CD4-positive, alpha-beta memory T cell (primary cell): ENCODE measurements at regions not wholly inside any gene's neighbourhood (a gene's known extent, or its start where the extent isn't known, plus 50 kb on each side); places are given as distances from the start of the nearest gene placed in this dataset.
"Not testable (repeated sequence)": the region's sequence is repeated elsewhere in the genome, so short reads cannot be mapped to it uniquely, and the experiment has no call there.

Source experiments
- CTCF ChIA-PET: fragments of 350-600 bp; sonication (Branson Sonifier 250); formaldehyde crosslinking; loops from one replicate; lab custom pipeline; 2021; ENCODE audit warnings: inconsistent platforms; ENCODE audit not compliant: partially characterized antibody; lab: Charles Lee
- POLR2A ChIA-PET: fragments of 350-600 bp; sonication (Branson Sonifier 250); formaldehyde crosslinking; loops from one replicate; lab custom pipeline; 2021; ENCODE audit not compliant: partially characterized antibody; lab: Charles Lee
- DNase-seq, 5 donors: peaks; one replicate each; pipeline versions ENCODE4 v3.0.0 to v3.0.0-alpha.2; 2020 to 2022; ENCODE audit warnings: mixed read lengths in 1 of 5
- H3K27ac ChIP-seq: one replicate; pipeline ENCODE4 v1.7.0; 2013; ENCODE audit warnings: low read depth, low read length
- H3K27me3 ChIP-seq: 2 replicates; pipeline ENCODE4 v1.7.0; 2013; ENCODE audit warnings: mild to moderate bottlenecking, low read length, moderate library complexity; ENCODE audit not compliant: insufficient read depth
- H3K36me3 ChIP-seq: 2 replicates; pipeline ENCODE4 v1.7.0; 2013; ENCODE audit warnings: mild to moderate bottlenecking, low read length, moderate library complexity; ENCODE audit not compliant: insufficient read depth
- H3K4me1 ChIP-seq: 2 replicates; pipeline ENCODE4 v1.7.0; 2013; ENCODE audit warnings: mild to moderate bottlenecking, low read length, moderate library complexity; ENCODE audit not compliant: insufficient read depth
- H3K4me3 ChIP-seq, 2 donors: one replicate each; pipeline ENCODE4 v1.7.0; 2013; ENCODE audit warnings: low read length in 2 of 2, mild to moderate bottlenecking in 1 of 2
- H3K9me3 ChIP-seq, 2 donors: one replicate each; pipeline ENCODE4 v1.7.0; 2013; ENCODE audit warnings: low read length in 2 of 2, control low read depth in 1 of 2; ENCODE audit not compliant: control insufficient read depth in 1 of 2
- H3K27ac Mint-ChIP-seq, 7 donors: one replicate each; pipeline ENCODE4 v1.8.0; 2020 to 2021; ENCODE audit warnings: mixed read lengths in 7 of 7, mild to moderate bottlenecking in 6 of 7, inconsistent platforms in 3 of 7, moderate library complexity in 3 of 7
- H3K27me3 Mint-ChIP-seq, 2 donors: one replicate each; pipeline ENCODE4 v1.8.0; 2020 to 2021; ENCODE audit warnings: mixed read lengths in 2 of 2
- H3K36me3 Mint-ChIP-seq, 2 donors: one replicate each; pipeline ENCODE4 v1.8.0; 2020 to 2021; ENCODE audit warnings: mixed read lengths in 2 of 2, inconsistent platforms in 1 of 2, mild to moderate bottlenecking in 1 of 2
- H3K4me1 Mint-ChIP-seq, 4 donors: one replicate each; pipeline ENCODE4 v1.8.0; 2020 to 2021; ENCODE audit warnings: mixed read lengths in 4 of 4, mild to moderate bottlenecking in 1 of 4
- H3K4me3 Mint-ChIP-seq, 8 donors: one replicate each; pipeline ENCODE4 v1.8.0; 2020 to 2021; ENCODE audit warnings: mixed read lengths in 8 of 8, mild to moderate bottlenecking in 7 of 8, moderate library complexity in 6 of 8, inconsistent platforms in 3 of 8
- H3K9me3 Mint-ChIP-seq, 8 donors: one replicate each; pipeline ENCODE4 v1.8.0; 2020 to 2021; ENCODE audit warnings: mixed read lengths in 8 of 8, mild to moderate bottlenecking in 5 of 8, inconsistent platforms in 3 of 8, moderate library complexity in 1 of 8
- intact Hi-C: fragments of 100-400 bp; cut with micrococcal nuclease; formaldehyde crosslinking; loops from one replicate; pipeline ENCODE4 v1.15.1; 2023

GRCh38 chr5:36536616-36537005 is 69.8 kb upstream of the SLC1A3 start:
- H3K4me1 ChIP-seq = no peaks in the 10 kb centered on the region
- Mint-ChIP-seq H3K4me3 (no peak overlapping the region), H3K4me1 (no peaks in the 10 kb centered on the region), H3K9me3 (peaks cover 0 to 1% (median 0%) of the 10 kb centered on the region in 8 donors), H3K36me3 (no peaks in the 10 kb centered on the region), H3K27me3 (peaks cover 5 to 10% of the 10 kb centered on the region in 2 donors), H3K27ac (no peak overlapping the region)
- no peaks in the 10 kb centered on the region for H3K36me3 ChIP-seq
- POLR2A ChIA-PET = no interaction called here
- no peak overlapping the region for H3K27ac ChIP-seq
- CTCF ChIA-PET = no interaction called here
- no peak overlapping the region for H3K4me3 ChIP-seq
- no peaks in the 10 kb centered on the region for H3K9me3 ChIP-seq
- DNase-seq = no peak
- intact Hi-C loops = no loop called here
- H3K27me3 ChIP-seq = no peaks in the 10 kb centered on the region

GRCh38 chr5:36537724-36538123 is 68.7 kb upstream of the SLC1A3 start:
- H3K27ac ChIP-seq = no peak overlapping the region
- POLR2A ChIA-PET = no interaction called here
- H3K27ac Mint-ChIP-seq = no peak overlapping the region
- no peaks in the 10 kb centered on the region for H3K4me1 ChIP-seq
- DNase-seq = no peak
- H3K4me3 Mint-ChIP-seq = no peak overlapping the region
- no peaks in the 10 kb centered on the region for H3K36me3 Mint-ChIP-seq
- CTCF ChIA-PET = no interaction called here
- H3K9me3 Mint-ChIP-seq = peaks cover 0 to 1% (median 0%) of the 10 kb centered on the region in 8 donors
- no peaks in the 10 kb centered on the region for H3K4me1 Mint-ChIP-seq
- no peak overlapping the region for H3K4me3 ChIP-seq
- no peaks in the 10 kb centered on the region for H3K36me3 ChIP-seq
- H3K27me3 Mint-ChIP-seq = peaks cover 5 to 6% of the 10 kb centered on the region in 2 donors
- H3K27me3 ChIP-seq = no peaks in the 10 kb centered on the region
- intact Hi-C loops = no loop called here
- no peaks in the 10 kb centered on the region for H3K9me3 ChIP-seq

- ChIA-PET POLR2A (no interaction called here), CTCF (no interaction called here)
- Mint-ChIP-seq H3K9me3 (peaks cover 0 to 12% (median 2%) of the 10 kb centered on the region in 8 donors), H3K4me3 (no peak overlapping the region), H3K36me3 (no peaks in the 10 kb centered on the region), H3K4me1 (no peaks in the 10 kb centered on the region), H3K27ac (no peak overlapping the region), H3K27me3 (peaks cover 0 to 2% of the 10 kb centered on the region in 2 donors)
- H3K4me3 ChIP-seq = no peak overlapping the region
- intact Hi-C loops = no loop called here
- H3K27me3 ChIP-seq = no peaks in the 10 kb centered on the region
- H3K9me3 ChIP-seq = no peaks in the 10 kb centered on the region
- no peaks in the 10 kb centered on the region for H3K36me3 ChIP-seq
- H3K4me1 ChIP-seq = no peaks in the 10 kb centered on the region
- DNase-seq = no peak
- no peak overlapping the region for H3K27ac ChIP-seq
Measured at GRCh38 chr5:36552651-36553393, 53.6 kb upstream of the SLC1A3 start.

GRCh38 chr5:36555035-36555434 is 51.4 kb upstream of the SLC1A3 start:
- H3K27me3 ChIP-seq, H3K9me3 ChIP-seq, H3K36me3 ChIP-seq, H3K4me1 Mint-ChIP-seq, DNase-seq, H3K27ac Mint-ChIP-seq, H3K4me3 Mint-ChIP-seq, POLR2A ChIA-PET, H3K27ac ChIP-seq, H3K4me1 ChIP-seq, H3K9me3 Mint-ChIP-seq, H3K36me3 Mint-ChIP-seq, H3K4me3 ChIP-seq, H3K27me3 Mint-ChIP-seq, intact Hi-C loops: not testable (repeated sequence)
- CTCF ChIA-PET = interaction anchor here (0.6 kb wide), 1 partner anchor 1595 kb away, joined by 3 read pairs; no protein-coding TSS in a partner anchor
